K562 (cell line): ENCODE measurements at regions not wholly inside any gene's neighbourhood (a gene's known extent, or its start where the extent isn't known, plus 50 kb on each side); places are given as distances from the start of the nearest gene placed in this dataset.
"Not testable (repeated sequence)": the region's sequence is repeated elsewhere in the genome, so short reads cannot be mapped to it uniquely, and the experiment has no call there.

Source experiments
- ATAC-seq: fragments of 200-7000 bp; cut with Tn5 transposase; 3 replicates; pipeline ENCODE4 v1.9.1; 2020; ENCODE audit warnings: moderate library complexity
- BruUV-seq: library from RNA; stranded (reverse); fragments of 400-500 nt; replicated peaks from 2 replicates; lab custom pipeline; 2021; lab: Mats Ljungman, UMichigan
- CTCF ChIA-PET: fragments of 300-600 bp; formaldehyde crosslinking; extraction: SDS; loops from one replicate; lab custom pipeline; 2021; ENCODE audit warnings: low intra/inter-chr PET ratio; lab: Yijun Ruan, JAX
- POLR2A ChIA-PET: fragments of 300-600, 350-650 bp; sonication (Branson Sonifier 250); formaldehyde crosslinking; extraction: SDS; loops from one replicate; lab custom pipeline; 2021; ENCODE audit warnings: antibody characterized with exemption, inconsistent platforms; lab: Yijun Ruan, JAX
- DNase-seq, 4 experiments: peaks; one replicate each; pipeline versions ENCODE4 v3.0.0 to v3.0.0-alpha.2; 2011 to 2018; ENCODE audit warnings: low spot score in 3 of 4, mixed read lengths in 3 of 4; ENCODE audit errors: extremely low read depth in 1 of 4
- FAIRE-seq: peaks from 2 replicates; lab custom pipeline; 2011; peaks lifted over from hg19 to GRCh38; lab: Jason Lieb, UNC
- H2AFZ ChIP-seq: 2 replicates; pipeline ENCODE4 v1.6.0; 2011; ENCODE audit warnings: low read depth, low read length, control low read depth, inconsistent platforms
- H3K27ac ChIP-seq: fragments of 200-600 bp; 3 replicates; pipeline ENCODE4 v1.8.0; 2011; ENCODE audit warnings: low read depth, mild to moderate bottlenecking, control low read depth, inconsistent platforms, low read length, moderate library complexity, mixed read lengths; ENCODE audit errors: extremely low read depth
- H3K27me3 ChIP-seq, 2 experiments: fragments of 300-600 bp in 1 of 2; 2 replicates in 1 of 2; 3 replicates in 1 of 2; pipeline versions ENCODE4 v1.6.0 to v1.8.0; 2011; ENCODE audit warnings: inconsistent platforms in 2 of 2, low read length in 2 of 2, mild to moderate bottlenecking in 1 of 2, mixed read lengths in 1 of 2, moderate library complexity in 1 of 2; ENCODE audit not compliant: control insufficient read depth in 2 of 2, insufficient read depth in 2 of 2
- H3K36me3 ChIP-seq: fragments of 300-600 bp; 3 replicates; pipeline ENCODE4 v1.8.0; 2011; ENCODE audit warnings: mild to moderate bottlenecking, low read length, inconsistent platforms; ENCODE audit not compliant: control insufficient read depth, insufficient read depth
- H3K4me1 ChIP-seq, 2 experiments: fragments of 200-600 bp in 1 of 2; replicated peaks in 1 of 2; 2 replicates in 1 of 2; 3 replicates in 1 of 2; pipeline versions ENCODE4 v1.5.1 to v1.8.0; 2011; ENCODE audit warnings: inconsistent platforms in 2 of 2, low read length in 2 of 2, mild to moderate bottlenecking in 1 of 2, mixed read lengths in 1 of 2, moderate library complexity in 1 of 2; ENCODE audit not compliant: control insufficient read depth in 2 of 2, insufficient read depth in 2 of 2
- H3K4me2 ChIP-seq: 2 replicates; pipeline ENCODE4 v1.6.1; 2011; ENCODE audit warnings: low read length, control low read depth, inconsistent platforms, mixed read lengths; ENCODE audit not compliant: insufficient read depth
- H3K4me3 ChIP-seq: fragments of 200-600 bp; sonication (generic), shearing (Covaris generic); 2 replicates; pipeline ENCODE4 v1.5.1; 2016; ENCODE audit warnings: control low read depth, inconsistent platforms
- H3K79me2 ChIP-seq: fragments of 200-600 bp; 3 replicates; pipeline ENCODE4 v1.8.0; 2011; ENCODE audit warnings: low read length, inconsistent platforms; ENCODE audit not compliant: control insufficient read depth, insufficient read depth
- H3K9ac ChIP-seq, 2 experiments: 2 replicates each; pipeline versions ENCODE4 v1.6.0 to v1.6.1; 2011; ENCODE audit warnings: low read depth in 2 of 2, low read length in 2 of 2, control low read depth in 1 of 2, inconsistent platforms in 1 of 2, mild to moderate bottlenecking in 1 of 2, mixed read lengths in 1 of 2; ENCODE audit not compliant: insufficient read depth in 1 of 2
- H3K9me1 ChIP-seq: one replicate; pipeline ENCODE4 v1.6.0; 2011; ENCODE audit warnings: inconsistent platforms, mild to moderate bottlenecking, low read length, moderate library complexity; ENCODE audit not compliant: control insufficient read depth, insufficient read depth
- H3K9me3 ChIP-seq: replicated peaks from 2 replicates; pipeline ENCODE4 v1.5.1; 2011; ENCODE audit warnings: low read depth, low read length, inconsistent platforms; ENCODE audit not compliant: control insufficient read depth, insufficient read depth
- H4K20me1 ChIP-seq: replicated peaks from 2 replicates; pipeline ENCODE4 v1.6.1; 2011; ENCODE audit warnings: low read length, inconsistent platforms, mixed read lengths; ENCODE audit not compliant: control insufficient read depth, insufficient read depth
- CBX8 ChIP-seq: fragments of 200-600 bp; sonication (generic); IDR thresholded peaks from 2 replicates; pipeline ENCODE4 v1.6.1; 2012; ENCODE audit warnings: borderline replicate concordance, mixed run types, low read depth, mild to moderate bottlenecking, moderate library complexity, mixed read lengths, low read length, control low read depth, inconsistent platforms; ENCODE audit not compliant: poor library complexity, severe bottlenecking; ENCODE audit errors: extremely low read depth
- FIP1L1 ChIP-seq: fragments of 200-400 bp; formaldehyde crosslinking; IDR thresholded peaks from 2 replicates; pipeline ENCODE4 v1.6.1; 2018; ENCODE audit warnings: mild to moderate bottlenecking, low read depth, low read length; ENCODE audit not compliant: poor library complexity, severe bottlenecking
- HNRNPK ChIP-seq: fragments of 200-400 bp; formaldehyde crosslinking; IDR thresholded peaks from one replicate; pipeline ENCODE4 v1.6.1; 2018; ENCODE audit warnings: mild to moderate bottlenecking, low read depth, low read length; ENCODE audit not compliant: poor library complexity, severe bottlenecking
- KAT7 ChIP-seq: sonication (generic); formaldehyde crosslinking; IDR thresholded peaks from 2 replicates; pipeline ENCODE4 v1.8.0; 2022; ENCODE audit warnings: missing genetic modification reagents, mild to moderate bottlenecking, borderline replicate concordance
- MAFF ChIP-seq: IDR thresholded peaks from 2 replicates; pipeline ENCODE4 v1.6.1; 2012; ENCODE audit warnings: low read length, improper control_type of control experiment
- MAFG ChIP-seq: fragments of 450-650 bp; conservative IDR thresholded peaks from 2 replicates; pipeline ENCODE4 v1.6.1; 2016; ENCODE audit warnings: missing genetic modification characterization, missing compliant biosample characterization
- MBD2 ChIP-seq: sonication (generic); IDR thresholded peaks from 2 replicates; pipeline ENCODE4 v1.6.1; 2016; ENCODE audit warnings: low read depth, borderline replicate concordance
- MEF2A ChIP-seq: IDR thresholded peaks from 2 replicates; pipeline ENCODE4 v1.6.1; 2011; ENCODE audit warnings: low read depth, mild to moderate bottlenecking, low read length, moderate library complexity; ENCODE audit not compliant: control insufficient read depth
- NFE2L1 ChIP-seq: fragments of 450-650 bp; IDR thresholded peaks from 2 replicates; pipeline ENCODE4 v1.6.1; 2016; ENCODE audit warnings: missing genetic modification characterization, low read depth, mild to moderate bottlenecking, missing compliant biosample characterization, moderate library complexity, borderline replicate concordance
- POLR3A ChIP-seq: IDR thresholded peaks from 2 replicates; pipeline ENCODE4 v1.6.1; 2011; ENCODE audit warnings: borderline replicate concordance, mild to moderate bottlenecking, moderate library complexity; ENCODE audit not compliant: insufficient read length, insufficient read depth; ENCODE audit errors: extremely low read depth
- SIN3A ChIP-seq, 2 experiments: fragments of 150-350 bp in 1 of 2; IDR thresholded peaks; 2 replicates each; pipeline ENCODE4 v1.6.1; 2011 to 2016; ENCODE audit warnings: borderline replicate concordance in 2 of 2, low read depth in 2 of 2, low read length in 2 of 2, mild to moderate bottlenecking in 2 of 2, moderate library complexity in 2 of 2; ENCODE audit not compliant: control insufficient read depth in 1 of 2
- TARDBP ChIP-seq: fragments of 450-650 bp; IDR thresholded peaks from 2 replicates; pipeline ENCODE4 v1.6.1; 2016
- TFAP4 ChIP-seq: sonication (generic); formaldehyde crosslinking; IDR thresholded peaks from 2 replicates; pipeline ENCODE4 v1.8.0; 2022; ENCODE audit warnings: missing genetic modification reagents, mild to moderate bottlenecking, moderate library complexity, borderline replicate concordance
- ZNF311 ChIP-seq: fragments of 250-450 bp; sonication (Bioruptor Pico); IDR thresholded peaks from 2 replicates; pipeline ENCODE4 v1.4.0; 2020; ENCODE audit warnings: mild to moderate bottlenecking, moderate library complexity
- ZNF507 ChIP-seq: conservative IDR thresholded peaks from 2 replicates; pipeline ENCODE4 v1.6.1; 2017; ENCODE audit warnings: missing genetic modification characterization, missing compliant biosample characterization
- ZNF584 ChIP-seq: fragments of 200-800 bp; sonication (Bioruptor generic); IDR thresholded peaks from 2 replicates; pipeline ENCODE4 v1.6.1; 2016; ENCODE audit warnings: low read depth, mild to moderate bottlenecking, missing genetic modification characterization, missing compliant biosample characterization
- WGBS: fragments of 100-300 bp; shearing (Covaris generic); methylation state at CpG from one replicate; pipeline ENCODE4 v1.1.6; 2016; ENCODE audit warnings: low coverage, mixed read lengths; ENCODE audit not compliant: insufficient coverage; ENCODE audit errors: missing lambda C conversion rate; 5-methylcytosine and 5-hydroxymethylcytosine counted together
- in situ Hi-C: fragments of 300-500 bp; cut with MboI; formaldehyde crosslinking; loops from 4 replicates; pipeline ENCODE4 v1.15.0; 2018; ENCODE audit warnings: inconsistent platforms, mixed read lengths
- intact Hi-C: fragments of 100-400 bp; cut with micrococcal nuclease; formaldehyde crosslinking; loops from 2 replicates; pipeline ENCODE4 v1.14.2; 2022

DNA sequence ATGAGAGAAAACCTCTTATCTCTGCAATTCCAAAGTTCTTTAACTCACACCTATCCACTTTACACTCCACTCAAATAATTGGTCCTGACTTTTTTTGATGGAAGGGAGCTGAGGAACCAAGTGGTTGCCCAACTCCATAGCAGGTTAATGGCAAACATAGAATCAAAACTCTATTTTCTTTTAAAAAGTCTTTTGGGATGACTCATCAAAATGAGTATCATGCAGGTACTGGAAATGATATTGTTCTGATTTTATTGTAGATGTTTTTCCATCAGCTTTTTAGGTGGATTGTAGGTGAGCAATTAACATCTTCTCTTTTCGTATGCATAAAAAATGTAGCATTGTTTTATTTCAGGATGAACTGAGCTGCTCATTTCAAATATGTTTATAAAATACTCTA, 239.5 kb downstream of the SATB1 start:
- Histone ChIP-seq H3K4me3 (no peak overlapping the region), H3K79me2 (no peaks in the 10 kb centered on the region), H4K20me1 (no peaks in the 10 kb centered on the region), H3K9ac (no peak overlapping the region), H3K4me2 (no peak overlapping the region), H2AFZ (no peak overlapping the region), H3K36me3 (no peaks in the 10 kb centered on the region), H3K27me3 (no peaks in the 10 kb centered on the region), H3K27ac (no peak overlapping the region), H3K9me3 (no peaks in the 10 kb centered on the region), H3K9me1 (no peaks in the 10 kb centered on the region), H3K4me1 (no peaks in the 10 kb centered on the region)
- BruUV-seq: no TSS peak
- no peak for DNase-seq
- no peak for ATAC-seq
- 3% methylated on average over 1 of the region's 1 CpG for WGBS
- in situ Hi-C loops: no loop called here
- TF ChIP-seq ZNF311 (no peak), TARDBP (no peak), FIP1L1 (no peak), MEF2A (no peak), ZNF507 (no peak), NFE2L1 (tag) (peak; percentile 26; the same call in 1 of the 2 replicates), CBX8 (no peak), HNRNPK (no peak), MAFF (peak; percentile 44; the same call in 1 of the 2 replicates), POLR3A (no peak), TFAP4 (no peak), MBD2 (no peak), ZNF584 (CRISPR knock-in tag) (no peak), KAT7 (CRISPR knock-in tag) (no peak), SIN3A (IDR thresholded peaks at IDR 0.05; ENCODE audit: borderline replicate concordance in 2 of 2, control insufficient read depth in 1 of 2, low read depth in 2 of 2, low read length in 2 of 2) (no peak), MAFG (0 out of 2 replicates have a peak, but pooled peaks have one; percentile 46)
- CTCF ChIA-PET: no interaction called here
- intact Hi-C loops: no loop called here
- FAIRE-seq: no peak
- POLR2A ChIA-PET: no interaction called here

DNA sequence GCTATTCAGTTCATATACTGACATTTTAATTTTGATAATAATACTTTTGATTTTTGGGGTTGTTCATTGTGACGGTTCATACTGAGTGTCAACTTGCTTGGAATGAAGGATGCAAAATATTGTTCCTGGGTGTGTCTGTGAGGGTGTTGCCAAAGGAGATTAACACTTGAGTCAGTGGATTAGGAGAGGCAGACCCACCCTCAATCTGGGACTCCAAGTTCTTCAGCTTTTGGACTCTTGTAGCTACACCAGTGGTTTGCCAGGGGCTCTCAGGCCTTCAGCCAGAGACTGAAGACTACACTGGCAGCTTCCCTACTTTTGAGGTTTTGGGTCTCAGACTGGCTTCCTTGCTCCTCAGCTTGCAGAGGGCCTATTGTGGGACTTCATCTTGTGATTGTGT, 242.2 kb downstream of the SATB1 start:
- DNase-seq, H3K27ac ChIP-seq, H3K9me3 ChIP-seq, H3K27me3 ChIP-seq, H3K79me2 ChIP-seq, H2AFZ ChIP-seq, H3K4me1 ChIP-seq, H4K20me1 ChIP-seq, H3K4me3 ChIP-seq, ATAC-seq, H3K9me1 ChIP-seq, H3K4me2 ChIP-seq, H3K9ac ChIP-seq, H3K36me3 ChIP-seq, CTCF ChIA-PET, POLR2A ChIA-PET, BruUV-seq, intact Hi-C loops, in situ Hi-C loops, FAIRE-seq: not testable (repeated sequence)
- 0% methylated on average over 1 of the region's 1 CpG for WGBS
